HCT116 (cell line): ENCODE measurements at regions not wholly inside any gene's neighbourhood (a gene's known extent, or its start where the extent isn't known, plus 50 kb on each side); places are given as distances from the start of the nearest gene placed in this dataset.

Experiments used
- ATAC-seq: fragments of 200-7000 bp; cut with Tn5 transposase; 2 replicates; pipeline ENCODE4 v1.9.1; 2020; ENCODE audit warnings: mild to moderate bottlenecking, moderate library complexity
- BruUV-seq: library from RNA; stranded (reverse); fragments of 400-500 nt; replicated peaks from 2 replicates; lab custom pipeline; 2021; lab: Mats Ljungman, UMichigan
- CTCF ChIA-PET: fragments of 300-600 bp; sonication (Branson Sonifier 250); formaldehyde crosslinking; loops from one replicate; lab custom pipeline; 2021; ENCODE audit warnings: antibody characterized with exemption; lab: Charles Lee
- POLR2A ChIA-PET: fragments of 300-600, 350-600 bp; sonication (Branson Sonifier 250); formaldehyde crosslinking; loops from one replicate; lab custom pipeline; 2021; ENCODE audit warnings: antibody characterized with exemption; lab: Charles Lee
- RAD21 ChIA-PET, 2 experiments: fragments of 300-600 bp; sonication (Branson Sonifier 250); formaldehyde crosslinking; loops; one replicate each; lab custom pipeline; 2023; ENCODE audit warnings: low total read pairs in 2 of 2; ENCODE audit not compliant: uncharacterized antibody in 2 of 2, unreplicated experiment in 2 of 2, low non-redundant PET in 1 of 2; lab: Charles Lee
- DNase-seq: peaks from one replicate; pipeline ENCODE4 v3.0.0-alpha.2; 2010; ENCODE audit warnings: low read depth, low spot score
- H2AFZ ChIP-seq: fragments of 200-600 bp; shearing (Covaris generic), sonication (generic); 2 replicates; pipeline ENCODE4 v1.6.1; 2017; ENCODE audit warnings: low read depth, mixed run types, mixed read lengths, antibody characterized with exemption, low read length; ENCODE audit not compliant: poor library complexity, severe bottlenecking
- H3K27ac ChIP-seq: 2 replicates; pipeline ENCODE4 v1.5.1; 2012; ENCODE audit warnings: low read depth, low read length
- H3K27me3 ChIP-seq: fragments of 200-600 bp; sonication (generic); 2 replicates; pipeline ENCODE4 v1.6.1; 2016; ENCODE audit warnings: mixed run types, low read length, mixed read lengths; ENCODE audit not compliant: insufficient read depth
- H3K36me3 ChIP-seq, 2 experiments: fragments of 200-500 bp in 1 of 2; fragments of 200-600 bp in 1 of 2; sonication (Bioruptor generic) in 1 of 2; sonication (generic) in 1 of 2; 2 replicates each; pipeline versions ENCODE4 v1.5.1 to v1.6.1; 2014 to 2016; ENCODE audit warnings: low read length in 2 of 2, inconsistent platforms in 1 of 2, mixed read lengths in 1 of 2, mixed run types in 1 of 2; ENCODE audit not compliant: insufficient read depth in 2 of 2, control insufficient read depth in 1 of 2
- H3K4me1 ChIP-seq, 2 experiments: fragments of 200-600 bp in 1 of 2; sonication (generic) in 1 of 2; 2 replicates each; pipeline versions ENCODE4 v1.5.1 to v1.6.1; 2012 to 2017; ENCODE audit warnings: low read length in 2 of 2, inconsistent platforms in 1 of 2, mild to moderate bottlenecking in 1 of 2, mixed read lengths in 1 of 2, mixed run types in 1 of 2, moderate library complexity in 1 of 2; ENCODE audit not compliant: insufficient read depth in 2 of 2, control insufficient read depth in 1 of 2
- H3K4me2 ChIP-seq: fragments of 200-600 bp; sonication (generic); 2 replicates; pipeline ENCODE4 v1.6.1; 2017; ENCODE audit warnings: mixed run types, low read length, mixed read lengths
- H3K4me3 ChIP-seq, 2 experiments: fragments of 200-600 bp in 1 of 2; sonication (generic) in 1 of 2; replicated peaks in 1 of 2; 2 replicates each; pipeline ENCODE4 v1.5.1; 2011 to 2016; ENCODE audit warnings: low read length in 2 of 2, control low read depth in 1 of 2, low read depth in 1 of 2, mild to moderate bottlenecking in 1 of 2, mixed read lengths in 1 of 2, mixed run types in 1 of 2
- H3K79me2 ChIP-seq: fragments of 200-600 bp; sonication (generic); 2 replicates; pipeline ENCODE4 v1.6.1; 2017; ENCODE audit warnings: mild to moderate bottlenecking, mixed run types, low read length, moderate library complexity, mixed read lengths; ENCODE audit not compliant: insufficient read depth
- H3K9ac ChIP-seq: fragments of 200-600 bp; sonication (generic); 2 replicates; pipeline ENCODE4 v1.6.1; 2016; ENCODE audit warnings: low read length, mixed read lengths
- H3K9me2 ChIP-seq: fragments of 200-600 bp; sonication (generic), shearing (Covaris generic); 2 replicates; pipeline ENCODE4 v1.6.1; 2017; ENCODE audit warnings: mixed run types, mild to moderate bottlenecking, moderate library complexity; ENCODE audit not compliant: insufficient read depth
- H3K9me3 ChIP-seq, 2 experiments: fragments of 200-500 bp in 1 of 2; fragments of 200-600 bp in 1 of 2; sonication (Bioruptor generic) in 1 of 2; sonication (generic) in 1 of 2; 2 replicates each; pipeline ENCODE4 v1.6.1; 2014 to 2017; ENCODE audit warnings: low read length in 2 of 2, mixed read lengths in 2 of 2, inconsistent platforms in 1 of 2, low read depth in 1 of 2, mild to moderate bottlenecking in 1 of 2, mixed run types in 1 of 2, moderate library complexity in 1 of 2; ENCODE audit not compliant: control insufficient read depth in 1 of 2, insufficient read depth in 1 of 2
- H4K20me1 ChIP-seq: fragments of 200-600 bp; sonication (generic), shearing (Covaris generic); 2 replicates; pipeline ENCODE4 v1.6.1; 2017; ENCODE audit warnings: mixed run types, mild to moderate bottlenecking, moderate library complexity; ENCODE audit not compliant: insufficient read depth
- CEBPB ChIP-seq: IDR thresholded peaks from 2 replicates; pipeline ENCODE4 v1.6.1; 2012; ENCODE audit warnings: low read depth
- EGR1 ChIP-seq: IDR thresholded peaks from 2 replicates; pipeline ENCODE4 v1.6.1; 2012; ENCODE audit warnings: low read depth
- ELF1 ChIP-seq: IDR thresholded peaks from 2 replicates; pipeline ENCODE4 v1.6.1; 2012; ENCODE audit warnings: low read depth, borderline replicate concordance
- EZH2 ChIP-seq: fragments of 200-600 bp; sonication (generic); IDR thresholded peaks from 2 replicates; pipeline ENCODE4 v1.6.1; 2017; ENCODE audit warnings: antibody characterized with exemption, mixed run types
- FOSL1 ChIP-seq: IDR thresholded peaks from 2 replicates; pipeline ENCODE4 v1.6.1; 2012; ENCODE audit warnings: low read depth
- JUND ChIP-seq: IDR thresholded peaks from 2 replicates; pipeline ENCODE4 v1.6.1; 2012
- POLR2A ChIP-seq: IDR thresholded peaks from 2 replicates; pipeline ENCODE4 v1.7.0; 2011; ENCODE audit warnings: borderline replicate concordance; ENCODE audit not compliant: insufficient read depth, insufficient read length; ENCODE audit errors: extremely low read depth
- POLR2AphosphoS5 ChIP-seq: IDR thresholded peaks from 2 replicates; pipeline ENCODE4 v1.6.1; 2011; ENCODE audit warnings: mild to moderate bottlenecking, low read depth, low read length, moderate library complexity
- RAD21 ChIP-seq: IDR thresholded peaks from 2 replicates; pipeline ENCODE4 v1.6.1; 2012; ENCODE audit warnings: low read depth, mild to moderate bottlenecking
- SIN3A ChIP-seq: IDR thresholded peaks from 2 replicates; pipeline ENCODE4 v1.6.1; 2012; ENCODE audit warnings: low read depth
- SP1 ChIP-seq: IDR thresholded peaks from 2 replicates; pipeline ENCODE4 v1.6.1; 2012; ENCODE audit warnings: low read depth
- SRF ChIP-seq: IDR thresholded peaks from 2 replicates; pipeline ENCODE4 v1.6.1; 2012; ENCODE audit warnings: low read depth
- TCF7L2 ChIP-seq: IDR thresholded peaks from 2 replicates; pipeline ENCODE4 v1.7.0; 2011; ENCODE audit warnings: borderline replicate concordance, inconsistent platforms; ENCODE audit not compliant: insufficient read depth, insufficient read length; ENCODE audit errors: extremely low read depth
- YY1 ChIP-seq: IDR thresholded peaks from 2 replicates; pipeline ENCODE4 v1.6.1; 2011; ENCODE audit warnings: low read length, low read depth, moderate library complexity, mild to moderate bottlenecking; ENCODE audit not compliant: insufficient replicate concordance; ENCODE audit errors: extremely low read depth
- intact Hi-C: fragments of 100-400 bp; cut with micrococcal nuclease; formaldehyde crosslinking; loops from 2 replicates; pipeline ENCODE4 v1.10.0; 2022
- TF ChIP-seq, protein P1 (sequence below): IDR thresholded peaks from 2 replicates; pipeline ENCODE4 v1.6.1; 2012
- TF ChIP-seq, protein P2 (sequence below): IDR thresholded peaks from 2 replicates; pipeline ENCODE4 v1.6.1; 2012
- TF ChIP-seq, protein P3 (sequence below): IDR thresholded peaks from 2 replicates; pipeline ENCODE4 v1.6.1; 2012; ENCODE audit warnings: low read depth
- TF ChIP-seq, protein P4 (sequence below): IDR thresholded peaks from 2 replicates; pipeline ENCODE4 v1.6.1; 2011; ENCODE audit warnings: mild to moderate bottlenecking, low read length, moderate library complexity; ENCODE audit not compliant: insufficient replicate concordance; ENCODE audit errors: extremely low read depth
- TF ChIP-seq, protein P5 (sequence below), 3 experiments: fragments of 200-600 bp in 1 of 3; sonication (generic) in 1 of 3; IDR thresholded peaks in 2 of 3; conservative IDR thresholded peaks in 1 of 3; 2 replicates each; pipeline ENCODE4 v1.5.1; 2012 to 2017; ENCODE audit warnings: low read depth in 2 of 3, low read length in 2 of 3, antibody characterized with exemption in 1 of 3, borderline replicate concordance in 1 of 3, control low read depth in 1 of 3, mild to moderate bottlenecking in 1 of 3, mixed read lengths in 1 of 3, mixed run types in 1 of 3, moderate library complexity in 1 of 3; ENCODE audit not compliant: insufficient read depth in 1 of 3

DNA sequence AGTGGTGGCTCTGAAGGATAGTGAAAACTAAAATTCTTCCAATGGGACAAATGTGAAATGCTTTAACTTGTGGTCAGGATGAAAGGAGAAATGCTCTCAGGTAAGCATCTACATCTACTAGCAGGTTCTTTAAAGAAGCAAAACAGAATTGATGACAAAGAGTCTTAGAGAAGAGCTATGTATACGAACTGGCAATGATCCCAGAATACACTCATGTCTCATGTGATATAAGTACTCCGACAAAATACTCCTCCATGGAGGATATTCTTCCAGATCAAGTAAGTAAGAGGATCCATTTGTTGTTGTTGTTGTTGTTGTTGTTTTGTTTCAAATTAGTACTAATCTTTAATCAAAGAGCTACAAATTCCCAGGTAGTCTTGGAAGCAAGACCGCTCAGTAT is 174.0 kb upstream of the ATP1B1 start:
- Histone ChIP-seq H3K9ac (no peak overlapping the region), H3K4me1 (no peaks in the 10 kb centered on the region), H3K9me3 (no peaks in the 10 kb centered on the region), H3K79me2 (no peaks in the 10 kb centered on the region), H2AFZ (no peak overlapping the region), H3K4me2 (no peak overlapping the region), H3K4me3 (no peak overlapping the region), H3K9me2 (no peaks in the 10 kb centered on the region), H3K27me3 (no peaks in the 10 kb centered on the region), H4K20me1 (no peaks in the 10 kb centered on the region), H3K27ac (no peak overlapping the region), H3K36me3 (no peaks in the 10 kb centered on the region)
- ChIA-PET RAD21 (no interaction called here), CTCF (no interaction called here), POLR2A (no interaction called here)
- intact Hi-C loops, result no loop called here
- no TSS peak for BruUV-seq
- ATAC-seq (no peak), DNase-seq (no peak)
- no peak for TF ChIP-seq POLR2A
- no peak for TF ChIP-seq SRF
- TF ChIP-seq SIN3A, result no peak
- TF ChIP-seq POLR2AphosphoS5, result no peak
- TF ChIP-seq YY1, result no peak
- no peak for TF ChIP-seq EZH2
- TF ChIP-seq CEBPB, result no peak
- TF ChIP-seq, protein P1, sequence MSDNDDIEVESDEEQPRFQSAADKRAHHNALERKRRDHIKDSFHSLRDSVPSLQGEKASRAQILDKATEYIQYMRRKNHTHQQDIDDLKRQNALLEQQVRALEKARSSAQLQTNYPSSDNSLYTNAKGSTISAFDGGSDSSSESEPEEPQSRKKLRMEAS, result no peak
- TF ChIP-seq, protein P2, sequence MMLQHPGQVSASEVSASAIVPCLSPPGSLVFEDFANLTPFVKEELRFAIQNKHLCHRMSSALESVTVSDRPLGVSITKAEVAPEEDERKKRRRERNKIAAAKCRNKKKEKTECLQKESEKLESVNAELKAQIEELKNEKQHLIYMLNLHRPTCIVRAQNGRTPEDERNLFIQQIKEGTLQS, result no peak
- no peak for TF ChIP-seq JUND
- no peak for TF ChIP-seq TCF7L2
- TF ChIP-seq, protein P3, sequence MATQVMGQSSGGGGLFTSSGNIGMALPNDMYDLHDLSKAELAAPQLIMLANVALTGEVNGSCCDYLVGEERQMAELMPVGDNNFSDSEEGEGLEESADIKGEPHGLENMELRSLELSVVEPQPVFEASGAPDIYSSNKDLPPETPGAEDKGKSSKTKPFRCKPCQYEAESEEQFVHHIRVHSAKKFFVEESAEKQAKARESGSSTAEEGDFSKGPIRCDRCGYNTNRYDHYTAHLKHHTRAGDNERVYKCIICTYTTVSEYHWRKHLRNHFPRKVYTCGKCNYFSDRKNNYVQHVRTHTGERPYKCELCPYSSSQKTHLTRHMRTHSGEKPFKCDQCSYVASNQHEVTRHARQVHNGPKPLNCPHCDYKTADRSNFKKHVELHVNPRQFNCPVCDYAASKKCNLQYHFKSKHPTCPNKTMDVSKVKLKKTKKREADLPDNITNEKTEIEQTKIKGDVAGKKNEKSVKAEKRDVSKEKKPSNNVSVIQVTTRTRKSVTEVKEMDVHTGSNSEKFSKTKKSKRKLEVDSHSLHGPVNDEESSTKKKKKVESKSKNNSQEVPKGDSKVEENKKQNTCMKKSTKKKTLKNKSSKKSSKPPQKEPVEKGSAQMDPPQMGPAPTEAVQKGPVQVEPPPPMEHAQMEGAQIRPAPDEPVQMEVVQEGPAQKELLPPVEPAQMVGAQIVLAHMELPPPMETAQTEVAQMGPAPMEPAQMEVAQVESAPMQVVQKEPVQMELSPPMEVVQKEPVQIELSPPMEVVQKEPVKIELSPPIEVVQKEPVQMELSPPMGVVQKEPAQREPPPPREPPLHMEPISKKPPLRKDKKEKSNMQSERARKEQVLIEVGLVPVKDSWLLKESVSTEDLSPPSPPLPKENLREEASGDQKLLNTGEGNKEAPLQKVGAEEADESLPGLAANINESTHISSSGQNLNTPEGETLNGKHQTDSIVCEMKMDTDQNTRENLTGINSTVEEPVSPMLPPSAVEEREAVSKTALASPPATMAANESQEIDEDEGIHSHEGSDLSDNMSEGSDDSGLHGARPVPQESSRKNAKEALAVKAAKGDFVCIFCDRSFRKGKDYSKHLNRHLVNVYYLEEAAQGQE, result no peak
- TF ChIP-seq, protein P4, sequence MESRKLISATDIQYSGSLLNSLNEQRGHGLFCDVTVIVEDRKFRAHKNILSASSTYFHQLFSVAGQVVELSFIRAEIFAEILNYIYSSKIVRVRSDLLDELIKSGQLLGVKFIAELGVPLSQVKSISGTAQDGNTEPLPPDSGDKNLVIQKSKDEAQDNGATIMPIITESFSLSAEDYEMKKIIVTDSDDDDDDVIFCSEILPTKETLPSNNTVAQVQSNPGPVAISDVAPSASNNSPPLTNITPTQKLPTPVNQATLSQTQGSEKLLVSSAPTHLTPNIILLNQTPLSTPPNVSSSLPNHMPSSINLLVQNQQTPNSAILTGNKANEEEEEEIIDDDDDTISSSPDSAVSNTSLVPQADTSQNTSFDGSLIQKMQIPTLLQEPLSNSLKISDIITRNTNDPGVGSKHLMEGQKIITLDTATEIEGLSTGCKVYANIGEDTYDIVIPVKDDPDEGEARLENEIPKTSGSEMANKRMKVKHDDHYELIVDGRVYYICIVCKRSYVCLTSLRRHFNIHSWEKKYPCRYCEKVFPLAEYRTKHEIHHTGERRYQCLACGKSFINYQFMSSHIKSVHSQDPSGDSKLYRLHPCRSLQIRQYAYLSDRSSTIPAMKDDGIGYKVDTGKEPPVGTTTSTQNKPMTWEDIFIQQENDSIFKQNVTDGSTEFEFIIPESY, result no peak
- TF ChIP-seq ELF1, result no peak
- no peak for TF ChIP-seq RAD21
- TF ChIP-seq SP1, result no peak
- TF ChIP-seq, protein P5, sequence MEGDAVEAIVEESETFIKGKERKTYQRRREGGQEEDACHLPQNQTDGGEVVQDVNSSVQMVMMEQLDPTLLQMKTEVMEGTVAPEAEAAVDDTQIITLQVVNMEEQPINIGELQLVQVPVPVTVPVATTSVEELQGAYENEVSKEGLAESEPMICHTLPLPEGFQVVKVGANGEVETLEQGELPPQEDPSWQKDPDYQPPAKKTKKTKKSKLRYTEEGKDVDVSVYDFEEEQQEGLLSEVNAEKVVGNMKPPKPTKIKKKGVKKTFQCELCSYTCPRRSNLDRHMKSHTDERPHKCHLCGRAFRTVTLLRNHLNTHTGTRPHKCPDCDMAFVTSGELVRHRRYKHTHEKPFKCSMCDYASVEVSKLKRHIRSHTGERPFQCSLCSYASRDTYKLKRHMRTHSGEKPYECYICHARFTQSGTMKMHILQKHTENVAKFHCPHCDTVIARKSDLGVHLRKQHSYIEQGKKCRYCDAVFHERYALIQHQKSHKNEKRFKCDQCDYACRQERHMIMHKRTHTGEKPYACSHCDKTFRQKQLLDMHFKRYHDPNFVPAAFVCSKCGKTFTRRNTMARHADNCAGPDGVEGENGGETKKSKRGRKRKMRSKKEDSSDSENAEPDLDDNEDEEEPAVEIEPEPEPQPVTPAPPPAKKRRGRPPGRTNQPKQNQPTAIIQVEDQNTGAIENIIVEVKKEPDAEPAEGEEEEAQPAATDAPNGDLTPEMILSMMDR (IDR thresholded peaks at IDR 0.05 in 2 of 3, conservative IDR thresholded peaks at IDR 0.05 in 1 of 3; ENCODE audit: borderline replicate concordance in 1 of 3, insufficient read depth in 1 of 3, low read depth in 2 of 3, low read length in 2 of 3), result no peak
- TF ChIP-seq EGR1, result no peak
- TF ChIP-seq FOSL1, result no peak
